Panc1 (cell line): ENCODE measurements at regions not wholly inside any gene's neighbourhood (a gene's known extent, or its start where the extent isn't known, plus 50 kb on each side); places are given as distances from the start of the nearest gene placed in this dataset.

Experiments used
- ATAC-seq: fragments of 200-7000 bp; cut with Tn5 transposase; 2 replicates; pipeline ENCODE4 v1.9.1; 2020; ENCODE audit warnings: mild to moderate bottlenecking, moderate library complexity
- BruUV-seq: library from RNA; stranded (reverse); fragments of 400-500 nt; replicated peaks from 2 replicates; lab custom pipeline; 2021; lab: Mats Ljungman, UMichigan
- CTCF ChIA-PET: fragments of 300-600 bp; sonication (Branson Sonifier 250); formaldehyde crosslinking; loops from one replicate; lab custom pipeline; 2022; ENCODE audit warnings: antibody characterized with exemption; lab: Charles Lee
- POLR2A ChIA-PET: fragments of 300-600 bp; sonication (Branson Sonifier 250); formaldehyde crosslinking; loops from one replicate; lab custom pipeline; 2022; ENCODE audit warnings: antibody characterized with exemption; lab: Charles Lee
- DNase-seq: peaks from one replicate; pipeline ENCODE4 v3.0.0-alpha.2; 2010; ENCODE audit warnings: low read depth, low spot score
- H3K27ac ChIP-seq: 2 replicates; pipeline ENCODE4 v1.5.1; 2011; ENCODE audit warnings: mild to moderate bottlenecking, low read length, inconsistent platforms
- H3K27me3 ChIP-seq: fragments of 200-500 bp; sonication (Bioruptor generic); 2 replicates; pipeline ENCODE4 v1.6.0; 2014; ENCODE audit warnings: low read length, inconsistent platforms; ENCODE audit not compliant: control insufficient read depth, insufficient read depth
- H3K36me3 ChIP-seq: fragments of 200-500 bp; sonication (Bioruptor generic); 2 replicates; pipeline ENCODE4 v1.5.1; 2014; ENCODE audit warnings: inconsistent platforms, mild to moderate bottlenecking, low read length, moderate library complexity; ENCODE audit not compliant: control insufficient read depth, insufficient read depth
- H3K4me1 ChIP-seq: 2 replicates; pipeline ENCODE4 v1.5.1; 2011; ENCODE audit warnings: inconsistent platforms, mild to moderate bottlenecking, low read length, moderate library complexity; ENCODE audit not compliant: control insufficient read depth, insufficient read depth
- H3K4me3 ChIP-seq, 2 experiments: 2 replicates each; pipeline ENCODE4 v1.5.1; 2011 to 2012; ENCODE audit warnings: low read depth in 2 of 2, low read length in 2 of 2, mild to moderate bottlenecking in 2 of 2, inconsistent platforms in 1 of 2, moderate library complexity in 1 of 2
- H3K9me3 ChIP-seq: fragments of 200-500 bp; sonication (Bioruptor generic); 2 replicates; pipeline ENCODE4 v1.5.1; 2014; ENCODE audit warnings: low read depth, mild to moderate bottlenecking, inconsistent platforms, low read length, moderate library complexity; ENCODE audit not compliant: control insufficient read depth, insufficient read depth
- CTCF ChIP-seq: fragments of 450-650 bp; IDR thresholded peaks from 2 replicates; pipeline ENCODE4 v1.5.1; 2017; ENCODE audit warnings: mild to moderate bottlenecking
- POLR2AphosphoS5 ChIP-seq: IDR thresholded peaks from 2 replicates; pipeline ENCODE4 v1.6.1; 2012; ENCODE audit warnings: mild to moderate bottlenecking, low read depth, low read length, moderate library complexity
- REST ChIP-seq, 2 experiments: IDR thresholded peaks; 2 replicates each; pipeline ENCODE4 v1.6.1; 2011 to 2012; ENCODE audit warnings: low read depth in 2 of 2, control low read depth in 1 of 2, low read length in 1 of 2, mild to moderate bottlenecking in 1 of 2, moderate library complexity in 1 of 2; ENCODE audit not compliant: insufficient read depth in 1 of 2
- SIN3A ChIP-seq: IDR thresholded peaks from 2 replicates; pipeline ENCODE4 v1.6.1; 2012; ENCODE audit warnings: low read depth, mild to moderate bottlenecking, low read length, moderate library complexity, borderline replicate concordance; ENCODE audit not compliant: insufficient read depth
- TCF7L2 ChIP-seq: IDR thresholded peaks from 2 replicates; pipeline ENCODE4 v1.6.1; 2011; ENCODE audit warnings: mild to moderate bottlenecking, low read depth, low read length, inconsistent platforms
- in situ Hi-C: cut with HindIII; loops from 2 replicates; pipeline ENCODE4 v1.10.0; 2016; ENCODE audit warnings: low sequenced_read_pairs, low pct_unique_long_range_greater_than_20kb
- intact Hi-C: fragments of 100-400 bp; cut with micrococcal nuclease; formaldehyde crosslinking; loops from one replicate; pipeline ENCODE4 v1.10.0; 2022; ENCODE audit not compliant: unreplicated experiment

- BruUV-seq = no TSS peak
- ChIA-PET POLR2A (no interaction called here), CTCF (no interaction called here)
- TF ChIP-seq REST (IDR thresholded peaks at IDR 0.05; ENCODE audit: insufficient read depth in 1 of 2, low read depth in 2 of 2, low read length in 1 of 2) (no peak), CTCF (no peak), POLR2AphosphoS5 (no peak), TCF7L2 (no peak), SIN3A (no peak)
- no peaks in the 10 kb centered on the region for H3K9me3 ChIP-seq
- H3K4me1 ChIP-seq = no peaks in the 10 kb centered on the region
- intact Hi-C loops = no loop called here
- DNase-seq (no peak), ATAC-seq (no peak)
- in situ Hi-C loops = no loop called here
- peaks cover 10% of the 10 kb centered on the region for H3K27me3 ChIP-seq
- no peak overlapping the region for H3K4me3 ChIP-seq
- no peak overlapping the region for H3K27ac ChIP-seq
- H3K36me3 ChIP-seq = no peaks in the 10 kb centered on the region
Observed at GRCh38 chr7:35342786-35343185, 88.9 kb upstream of the TBX20 start.

- ATAC-seq (no peak), DNase-seq (no peak)
- Histone ChIP-seq H3K4me3 (no peak overlapping the region), H3K9me3 (no peaks in the 10 kb centered on the region), H3K36me3 (no peaks in the 10 kb centered on the region), H3K4me1 (no peaks in the 10 kb centered on the region), H3K27ac (no peak overlapping the region), H3K27me3 (peaks cover 5% of the 10 kb centered on the region; the same call in 1 of the 2 replicates)
- in situ Hi-C loops (no loop called here), intact Hi-C loops (no loop called here)
- no peak for TF ChIP-seq TCF7L2
- TF ChIP-seq REST (IDR thresholded peaks at IDR 0.05; ENCODE audit: insufficient read depth in 1 of 2, low read depth in 2 of 2, low read length in 1 of 2) = no peak
- TF ChIP-seq POLR2AphosphoS5 = no peak
- TF ChIP-seq CTCF = no peak
- no peak for TF ChIP-seq SIN3A
- POLR2A ChIA-PET = no interaction called here
- CTCF ChIA-PET = no interaction called here
- no TSS peak for BruUV-seq
Observed at GRCh38 chr7:35339811-35340210, 85.9 kb upstream of the TBX20 start.
